NT2/D1 (cell line): ENCODE measurements at regions not wholly inside any gene's neighbourhood (a gene's known extent, or its start where the extent isn't known, plus 50 kb on each side); places are given as distances from the start of the nearest gene placed in this dataset.

ENCODE experiments used
- SUZ12 ChIP-seq: IDR thresholded peaks from 2 replicates; pipeline ENCODE4 v1.6.1; 2011; ENCODE audit not compliant: insufficient read length, insufficient read depth; ENCODE audit errors: extremely low read depth
- YY1 ChIP-seq: IDR thresholded peaks from 2 replicates; pipeline ENCODE4 v1.6.1; 2011; ENCODE audit not compliant: insufficient read length, insufficient read depth
- ZNF274 ChIP-seq: IDR thresholded peaks from 2 replicates; pipeline ENCODE4 v1.6.1; 2011; ENCODE audit warnings: mild to moderate bottlenecking, low read depth, low read length

- TF ChIP-seq YY1 (no peak), ZNF274 (no peak), SUZ12 (no peak)
Observed at GRCh38 chr22:34877506-34877905, 188.5 kb upstream of the ISX start.
